Activated CD4-positive, alpha-beta memory T cell treated with anti-CD3 and anti-CD28 coated beads for 36 hours (primary cell): ENCODE measurements at regions not wholly inside any gene's neighbourhood (a gene's known extent, or its start where the extent isn't known, plus 50 kb on each side); places are given as distances from the start of the nearest gene placed in this dataset.

Source experiments
- CTCF ChIA-PET: fragments of 350-600 bp; sonication (Branson Sonifier 250); formaldehyde crosslinking; loops from one replicate; lab custom pipeline; 2021; ENCODE audit warnings: antibody characterized with exemption, inconsistent platforms; lab: Charles Lee
- POLR2A ChIA-PET: fragments of 350-600 bp; sonication (Branson Sonifier 250); formaldehyde crosslinking; loops from one replicate; lab custom pipeline; 2021; ENCODE audit warnings: antibody characterized with exemption; lab: Charles Lee
- DNase-seq: peaks from one replicate; pipeline ENCODE4 v3.0.0-alpha.2; 2020
- H3K27ac Mint-ChIP-seq: one replicate; pipeline ENCODE4 v1.8.0; 2021; ENCODE audit warnings: mixed read lengths
- H3K27me3 Mint-ChIP-seq: one replicate; pipeline ENCODE4 v1.8.0; 2021; ENCODE audit warnings: mixed read lengths
- H3K36me3 Mint-ChIP-seq: one replicate; pipeline ENCODE4 v1.8.0; 2021; ENCODE audit warnings: mixed read lengths
- H3K4me1 Mint-ChIP-seq: one replicate; pipeline ENCODE4 v1.8.0; 2021; ENCODE audit warnings: low read depth, mixed read lengths
- H3K4me3 Mint-ChIP-seq: one replicate; pipeline ENCODE4 v1.8.0; 2021; ENCODE audit warnings: mild to moderate bottlenecking, mixed read lengths
- H3K9me3 Mint-ChIP-seq: one replicate; pipeline ENCODE4 v1.8.0; 2021; ENCODE audit warnings: mixed read lengths
- intact Hi-C: fragments of 100-400 bp; cut with micrococcal nuclease; formaldehyde crosslinking; loops from one replicate; pipeline ENCODE4 v1.15.1; 2023

DNA sequence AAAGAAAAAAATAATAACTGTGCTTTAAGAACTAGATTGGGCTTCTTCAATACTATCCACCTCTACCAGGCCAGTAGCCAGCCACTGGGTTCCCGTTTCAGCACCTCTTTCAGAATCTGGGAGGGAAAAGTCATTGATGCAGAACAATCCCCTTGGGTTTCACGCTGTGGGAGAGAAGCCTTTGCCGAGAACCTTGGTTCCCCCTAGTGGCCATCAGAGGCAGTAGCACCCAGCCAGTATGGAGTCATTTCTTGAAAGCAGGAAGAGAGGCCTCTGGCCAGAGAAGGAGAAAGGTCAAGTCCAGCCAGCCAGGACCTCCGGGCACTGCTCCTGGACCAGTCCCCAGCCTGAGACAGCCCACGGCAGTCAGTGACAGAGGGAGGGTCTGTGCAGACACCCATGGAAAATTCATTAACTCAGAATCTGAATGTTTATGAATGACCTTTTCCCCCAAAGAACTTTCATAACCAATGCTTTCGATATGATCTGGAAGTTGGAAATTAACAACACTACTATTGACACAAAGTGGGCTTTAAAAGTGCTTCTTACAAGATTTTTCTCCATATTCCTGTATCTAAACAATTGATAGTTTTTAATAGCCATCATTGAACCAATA lies 51.2 kb upstream of the CDH5 start:
- no peak overlapping the region for H3K27ac Mint-ChIP-seq
- DNase-seq, result peak; percentile 55
- H3K4me1 Mint-ChIP-seq, result no peaks in the 10 kb centered on the region
- H3K36me3 Mint-ChIP-seq, result no peaks in the 10 kb centered on the region
- CTCF ChIA-PET, result interaction anchor here (1.1 to 2.4 kb wide), 5 partner anchors 11 to 43 kb away, joined by 3 to 9 read pairs (median 7); no protein-coding TSS in a partner anchor
- H3K27me3 Mint-ChIP-seq, result peaks cover 3% of the 10 kb centered on the region
- no peak overlapping the region for H3K4me3 Mint-ChIP-seq
- POLR2A ChIA-PET, result no interaction called here
- intact Hi-C loops, result loop anchor here (1.0 kb wide), 1 partner anchor 41 kb away; no protein-coding TSS in a partner anchor
- H3K9me3 Mint-ChIP-seq, result no peaks in the 10 kb centered on the region

DNA sequence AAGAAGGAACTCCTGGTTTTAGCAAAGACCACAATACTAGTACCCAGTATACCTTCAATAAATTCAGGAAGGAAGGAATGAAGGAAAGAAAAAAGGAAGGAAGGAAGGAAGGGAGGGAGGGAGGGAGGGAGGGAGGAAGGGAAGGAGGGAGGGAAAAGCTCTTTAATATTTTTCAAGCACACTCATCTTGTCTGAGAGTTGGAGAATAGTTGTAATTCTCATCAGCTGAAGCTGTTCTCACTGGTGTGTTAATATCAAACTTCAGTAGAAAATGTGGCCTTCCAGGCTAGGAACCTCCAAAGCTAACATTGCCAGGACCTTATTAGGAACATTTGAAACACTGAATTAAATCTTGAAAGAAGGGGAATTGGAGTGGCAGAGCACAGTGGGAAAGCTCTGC lies 55.2 kb upstream of the CDH5 start:
- CTCF ChIA-PET, result no interaction called here
- H3K27me3 Mint-ChIP-seq, result peaks cover 4% of the 10 kb centered on the region
- no peak overlapping the region for H3K4me3 Mint-ChIP-seq
- DNase-seq, result no peak
- no peaks in the 10 kb centered on the region for H3K36me3 Mint-ChIP-seq
- POLR2A ChIA-PET, result no interaction called here
- no peak overlapping the region for H3K27ac Mint-ChIP-seq
- intact Hi-C loops, result no loop called here
- H3K4me1 Mint-ChIP-seq, result no peaks in the 10 kb centered on the region
- no peaks in the 10 kb centered on the region for H3K9me3 Mint-ChIP-seq

DNA sequence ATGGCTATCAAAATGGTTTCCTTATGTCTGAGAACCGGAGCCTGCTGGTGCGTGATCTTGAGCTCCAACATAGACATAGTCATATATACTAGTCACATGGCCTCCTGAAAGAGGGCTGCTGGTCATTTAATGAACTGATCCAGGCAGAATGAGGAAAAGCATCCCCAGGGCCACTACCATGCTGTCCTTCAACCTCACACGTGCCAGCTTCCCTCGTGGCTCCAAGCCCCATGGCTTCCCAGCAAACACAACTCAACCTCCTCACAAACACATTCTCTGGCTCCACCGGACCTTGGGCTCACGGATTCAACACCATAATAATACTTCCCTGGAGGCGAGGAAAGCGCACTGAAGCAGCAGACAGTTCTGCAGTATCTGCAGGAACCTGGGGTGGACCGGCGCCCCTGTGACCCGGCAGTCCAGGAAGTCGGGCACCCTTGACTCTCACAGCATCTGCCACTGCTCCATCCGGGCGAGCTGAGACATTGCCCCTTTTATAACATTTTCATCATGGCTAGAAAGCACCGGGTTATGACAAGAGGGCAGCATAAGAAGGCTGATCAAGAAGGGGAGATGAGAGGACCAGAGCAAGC lies 57.2 kb upstream of the CDH5 start:
- Mint-ChIP-seq H3K27me3 (peaks cover 4% of the 10 kb centered on the region), H3K4me3 (no peak overlapping the region), H3K27ac (no peak overlapping the region), H3K4me1 (no peaks in the 10 kb centered on the region), H3K9me3 (no peaks in the 10 kb centered on the region), H3K36me3 (no peaks in the 10 kb centered on the region)
- no peak for DNase-seq
- intact Hi-C loops, result no loop called here
- POLR2A ChIA-PET, result no interaction called here
- CTCF ChIA-PET, result interaction anchor here (1.1 kb wide), 1 partner anchor 34 kb away, joined by 3 read pairs; no protein-coding TSS in a partner anchor

DNA sequence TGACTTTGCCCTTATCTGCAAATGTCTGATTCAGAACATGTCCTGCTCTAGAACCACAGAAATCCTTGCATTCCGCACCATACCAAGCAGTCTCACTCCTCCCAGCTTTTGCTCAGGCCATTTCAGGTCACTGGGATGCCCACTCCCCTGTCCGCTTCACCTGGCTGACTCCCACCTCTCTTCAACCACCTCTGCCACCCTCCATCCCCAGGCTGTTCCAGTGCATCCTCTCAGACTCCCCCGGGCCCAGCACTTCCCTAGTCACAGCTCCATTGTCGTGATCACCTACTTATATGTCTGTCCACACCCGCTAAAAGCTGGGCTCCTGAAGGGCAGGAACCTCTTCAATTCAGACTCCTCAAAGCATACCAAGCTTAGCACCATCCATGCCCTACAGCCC lies 58.4 kb upstream of the CDH5 start:
- Mint-ChIP-seq H3K4me1 (no peaks in the 10 kb centered on the region), H3K27ac (no peak overlapping the region), H3K9me3 (no peaks in the 10 kb centered on the region), H3K27me3 (peaks cover 3% of the 10 kb centered on the region), H3K36me3 (no peaks in the 10 kb centered on the region), H3K4me3 (no peak overlapping the region)
- POLR2A ChIA-PET, result no interaction called here
- intact Hi-C loops, result no loop called here
- CTCF ChIA-PET, result interaction anchor here (0.6 to 0.9 kb wide), 2 partner anchors 34 to 49 kb away, joined by 3 read pairs; no protein-coding TSS in a partner anchor
- no peak for DNase-seq

DNA sequence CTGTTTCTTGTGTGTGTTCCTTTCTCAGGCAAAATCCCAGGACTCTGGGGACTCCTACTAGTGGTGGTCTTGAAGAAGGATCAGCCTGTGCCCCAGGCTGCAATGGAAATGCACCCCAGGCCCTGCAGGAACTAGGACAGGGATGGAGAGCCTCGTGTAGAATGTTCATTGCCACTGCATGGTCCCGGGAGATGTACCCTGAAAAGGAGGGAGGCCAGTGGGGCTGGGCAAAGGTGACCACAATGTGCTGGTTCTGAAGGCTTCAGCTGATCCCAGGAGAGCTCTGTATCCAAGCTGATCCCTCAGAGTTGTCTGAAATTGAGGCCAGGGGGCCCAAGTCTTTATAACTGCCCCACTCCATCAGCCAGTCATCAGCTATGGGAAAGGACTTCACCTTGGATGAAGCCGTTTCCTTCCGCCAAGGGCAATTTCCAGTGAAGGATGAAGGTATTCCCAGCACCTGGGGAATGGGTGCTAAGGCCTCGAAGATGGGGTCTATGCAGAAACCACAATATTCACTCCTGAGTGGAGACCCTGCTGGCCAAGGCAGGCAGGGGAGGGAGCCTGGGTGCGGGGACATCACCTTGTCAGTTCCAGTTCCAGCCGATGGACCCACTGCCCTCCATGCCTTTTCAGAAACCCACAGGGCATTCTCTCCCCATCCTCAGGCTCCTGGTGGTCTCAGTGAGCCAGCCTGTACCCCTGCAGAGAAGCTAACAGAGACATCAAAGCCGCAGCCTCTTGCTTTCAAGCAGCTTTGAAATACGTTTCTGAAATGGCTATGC lies 59.9 kb upstream of the CDH5 start:
- H3K4me3 Mint-ChIP-seq, result no peak overlapping the region
- CTCF ChIA-PET, result interaction anchor here (1.1 kb wide), 1 partner anchor 10 kb away, joined by 4 read pairs; no protein-coding TSS in a partner anchor
- DNase-seq, result no peak

DNA sequence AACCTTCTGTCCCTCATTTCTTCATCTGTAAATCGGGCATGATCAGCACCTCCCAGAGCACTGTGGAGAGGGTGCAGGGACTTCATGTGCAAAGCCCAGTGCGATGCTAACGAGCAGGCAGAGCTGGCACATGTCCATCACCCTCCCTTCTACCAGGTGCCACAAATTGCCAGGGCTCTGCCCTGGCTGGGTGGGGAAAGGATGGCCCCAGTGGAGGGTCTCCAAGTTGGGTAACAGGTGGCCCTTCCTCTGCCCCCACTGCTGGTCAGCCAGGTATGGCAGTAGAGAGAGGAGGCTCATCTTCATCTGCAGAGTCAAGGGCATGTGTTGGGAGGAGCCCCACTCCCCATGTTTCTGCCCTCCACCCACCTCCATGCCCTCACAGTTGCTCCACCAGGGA lies 61.5 kb upstream of the CDH5 start:
- peaks cover 3% of the 10 kb centered on the region for H3K27me3 Mint-ChIP-seq
- no peak overlapping the region for H3K4me3 Mint-ChIP-seq
- H3K27ac Mint-ChIP-seq, result no peak overlapping the region
- ChIA-PET POLR2A (no interaction called here), CTCF (no interaction called here)
- H3K9me3 Mint-ChIP-seq, result no peaks in the 10 kb centered on the region
- DNase-seq, result no peak
- no peaks in the 10 kb centered on the region for H3K4me1 Mint-ChIP-seq
- H3K36me3 Mint-ChIP-seq, result no peaks in the 10 kb centered on the region
- intact Hi-C loops, result no loop called here

More for the DNA sequence above, 59.9 kb upstream of the CDH5 start:
- Mint-ChIP-seq H3K9me3 (no peaks in the 10 kb centered on the region), H3K27me3 (peaks cover 3% of the 10 kb centered on the region), H3K4me1 (no peaks in the 10 kb centered on the region), H3K27ac (no peak overlapping the region), H3K36me3 (no peaks in the 10 kb centered on the region)
- POLR2A ChIA-PET, result no interaction called here
- intact Hi-C loops, result no loop called here

DNA sequence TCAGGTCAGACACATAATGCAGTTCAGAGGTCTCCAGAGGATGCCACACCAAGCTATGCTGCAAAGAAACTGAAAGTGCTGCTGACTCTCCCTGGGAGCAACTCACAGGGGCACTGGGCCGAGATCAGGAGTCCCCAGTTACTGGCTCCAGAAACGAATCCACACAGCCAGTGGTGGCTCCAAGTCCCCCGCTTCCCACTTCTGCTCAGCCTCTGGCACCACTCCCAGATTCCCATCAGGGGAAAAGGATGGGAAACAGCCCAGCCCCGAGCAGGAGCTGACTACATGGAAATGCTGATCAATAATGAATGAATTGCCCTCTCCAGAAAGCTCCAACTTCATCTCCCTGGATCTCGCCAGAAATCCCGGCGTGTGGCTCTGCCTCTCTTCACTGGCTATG lies 62.3 kb upstream of the CDH5 start:
- no peaks in the 10 kb centered on the region for H3K36me3 Mint-ChIP-seq
- intact Hi-C loops, result no loop called here
- no peaks in the 10 kb centered on the region for H3K9me3 Mint-ChIP-seq
- no peak overlapping the region for H3K27ac Mint-ChIP-seq
- H3K4me1 Mint-ChIP-seq, result peaks cover 6% of the 10 kb centered on the region
- peak; percentile 5 for DNase-seq
- ChIA-PET POLR2A (no interaction called here), CTCF (interaction anchor here (1.0 kb wide), 1 partner anchor 28 kb away, joined by 3 read pairs; no protein-coding TSS in a partner anchor)
- peaks cover 3% of the 10 kb centered on the region for H3K27me3 Mint-ChIP-seq
- no peak overlapping the region for H3K4me3 Mint-ChIP-seq

DNA sequence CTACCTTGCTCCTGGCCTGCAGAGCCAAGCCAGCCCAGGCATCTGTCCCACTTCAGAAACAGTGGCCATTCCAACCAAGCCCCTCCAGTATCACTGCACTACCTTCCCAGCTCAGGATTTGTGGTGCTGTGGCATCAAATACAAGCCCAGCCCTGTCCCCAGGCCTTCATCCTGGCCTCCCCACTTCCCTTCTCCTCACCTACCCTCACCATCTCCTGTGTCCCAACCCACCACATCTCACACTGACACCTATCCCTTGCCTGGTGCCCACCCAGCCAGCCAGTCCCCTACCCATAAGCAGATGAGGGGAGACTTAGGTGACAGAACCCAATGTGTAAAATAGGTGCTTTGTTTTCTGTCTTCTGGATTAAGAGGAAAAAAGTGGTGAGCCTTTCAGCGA lies 66.0 kb upstream of the CDH5 start:
- POLR2A ChIA-PET, result no interaction called here
- Mint-ChIP-seq H3K4me1 (peaks cover 7% of the 10 kb centered on the region), H3K27ac (no peak overlapping the region)

DNA sequence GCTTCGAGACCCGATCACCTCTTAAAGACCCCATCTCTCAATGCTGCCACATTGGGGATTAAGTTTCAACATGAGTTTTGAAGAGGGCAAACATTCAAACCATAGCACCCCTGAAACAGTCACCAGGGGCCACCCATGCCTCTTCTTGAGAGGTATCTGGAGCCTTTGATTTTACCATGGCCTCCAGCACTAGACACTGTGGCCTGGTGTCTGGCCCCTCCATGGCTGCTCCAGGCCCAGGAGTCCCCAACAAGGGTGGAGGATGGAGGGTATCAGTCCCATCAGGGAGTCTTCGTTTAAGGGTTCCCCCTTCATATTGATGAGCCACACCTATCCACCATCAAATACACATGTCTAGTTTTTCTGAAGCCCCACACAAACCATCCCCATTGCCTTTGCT lies 66.5 kb upstream of the CDH5 start:
- no peak for DNase-seq
- ChIA-PET POLR2A (no interaction called here), CTCF (no interaction called here)
- Mint-ChIP-seq H3K27me3 (no peaks in the 10 kb centered on the region), H3K36me3 (no peaks in the 10 kb centered on the region), H3K27ac (no peak overlapping the region), H3K9me3 (no peaks in the 10 kb centered on the region), H3K4me3 (no peak overlapping the region), H3K4me1 (peaks cover 7% of the 10 kb centered on the region)
- intact Hi-C loops, result no loop called here

More for the DNA sequence above, 66.0 kb upstream of the CDH5 start:
- no peak for DNase-seq
- intact Hi-C loops, result no loop called here
- Mint-ChIP-seq H3K36me3 (no peaks in the 10 kb centered on the region), H3K27me3 (no peaks in the 10 kb centered on the region), H3K4me3 (no peak overlapping the region), H3K9me3 (no peaks in the 10 kb centered on the region)
- CTCF ChIA-PET, result interaction anchor here (0.5 kb wide), 1 partner anchor 23 kb away, joined by 3 read pairs; no protein-coding TSS in a partner anchor

DNA sequence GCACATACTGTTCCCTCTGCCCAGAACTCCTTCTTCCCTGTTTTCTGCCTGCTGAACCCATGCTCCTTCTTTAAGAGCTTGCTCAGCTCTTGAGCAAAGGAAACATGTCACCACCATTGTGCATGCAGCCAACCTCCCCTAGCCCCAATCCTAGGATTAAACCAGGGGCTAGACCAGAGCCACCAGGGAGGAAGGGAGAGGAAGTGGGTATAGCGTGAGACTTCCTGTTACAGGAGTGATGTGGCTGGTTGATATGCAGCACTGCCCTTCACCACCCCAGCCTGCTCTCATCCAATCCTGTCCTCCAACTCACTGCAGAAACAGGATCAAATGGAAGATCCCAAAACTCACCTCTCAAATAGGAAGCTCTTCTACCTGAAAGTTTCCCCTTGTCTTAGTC lies 67.1 kb upstream of the CDH5 start:
- no peaks in the 10 kb centered on the region for H3K9me3 Mint-ChIP-seq
- intact Hi-C loops, result no loop called here
- no peaks in the 10 kb centered on the region for H3K27me3 Mint-ChIP-seq
- H3K36me3 Mint-ChIP-seq, result no peaks in the 10 kb centered on the region
- no peak overlapping the region for H3K4me3 Mint-ChIP-seq
- CTCF ChIA-PET, result no interaction called here
- POLR2A ChIA-PET, result no interaction called here
- peaks cover 7% of the 10 kb centered on the region for H3K4me1 Mint-ChIP-seq
- H3K27ac Mint-ChIP-seq, result no peak overlapping the region
- DNase-seq, result peak; percentile 4

DNA sequence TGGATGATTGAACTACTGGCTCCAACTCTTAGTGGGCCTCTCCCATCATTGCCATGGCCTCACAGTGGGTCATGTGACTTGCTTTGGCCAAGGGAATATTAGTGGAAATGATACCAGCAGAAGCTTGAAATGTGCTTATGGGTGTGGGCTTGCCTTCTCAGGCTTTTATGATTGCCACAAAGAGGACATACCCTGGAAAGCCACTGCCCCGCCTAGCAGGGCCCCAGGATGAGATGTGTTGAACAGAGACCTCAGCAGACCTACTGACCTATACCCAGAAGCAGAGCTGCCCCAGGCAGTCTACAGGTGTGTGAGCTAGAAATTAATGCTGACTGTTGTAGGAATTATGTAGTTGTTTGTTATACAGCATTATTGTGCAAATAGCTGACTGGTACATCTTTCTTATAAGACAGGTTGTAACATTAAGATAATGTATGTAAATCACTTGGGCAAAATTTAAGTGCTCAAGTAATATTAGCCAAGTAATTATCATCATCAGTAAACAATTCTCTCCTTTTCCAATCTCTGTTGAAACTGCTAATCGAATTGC lies 67.8 kb upstream of the CDH5 start:
- Mint-ChIP-seq H3K4me3 (no peak overlapping the region), H3K9me3 (no peaks in the 10 kb centered on the region), H3K4me1 (peaks cover 7% of the 10 kb centered on the region), H3K27me3 (no peaks in the 10 kb centered on the region), H3K27ac (no peak overlapping the region), H3K36me3 (no peaks in the 10 kb centered on the region)
- POLR2A ChIA-PET, result no interaction called here
- intact Hi-C loops, result no loop called here
- no peak for DNase-seq
- CTCF ChIA-PET, result interaction anchor here (1.5 kb wide), 1 partner anchor 23 kb away, joined by 3 read pairs; no protein-coding TSS in a partner anchor

DNA sequence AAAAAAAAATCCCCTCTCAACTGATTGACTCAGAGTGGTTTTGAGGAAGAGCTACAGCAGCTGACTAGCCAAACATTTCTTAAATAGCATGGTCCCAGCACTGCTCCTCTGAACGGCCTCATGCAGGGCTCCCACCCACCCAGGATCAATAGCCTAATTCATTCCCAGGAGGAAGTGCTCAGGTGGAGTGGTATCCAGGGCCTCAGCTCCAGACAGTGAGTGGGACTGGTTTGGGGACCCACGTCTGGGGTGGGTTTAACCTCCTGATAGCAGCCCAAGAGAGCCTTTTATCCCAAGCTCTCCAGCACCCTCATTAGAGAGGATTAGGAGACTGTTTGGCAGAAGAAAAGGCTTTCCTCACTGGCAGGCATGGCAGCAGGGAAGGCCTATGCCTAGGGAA lies 68.5 kb upstream of the CDH5 start:
- Mint-ChIP-seq H3K27ac (no peak overlapping the region), H3K36me3 (no peaks in the 10 kb centered on the region), H3K27me3 (peaks cover under 1% of the 10 kb centered on the region), H3K9me3 (no peaks in the 10 kb centered on the region), H3K4me3 (no peak overlapping the region), H3K4me1 (peaks cover 7% of the 10 kb centered on the region)
- POLR2A ChIA-PET, result no interaction called here
- peak; percentile 5 for DNase-seq
- intact Hi-C loops, result no loop called here
- CTCF ChIA-PET, result interaction anchor here (1.5 kb wide), 1 partner anchor 22 kb away, joined by 3 read pairs; no protein-coding TSS in a partner anchor
